Suprapubic skin (tissue), 4 donors: ENCODE measurements at regions not wholly inside any gene's neighbourhood (a gene's known extent, or its start where the extent isn't known, plus 50 kb on each side); places are given as distances from the start of the nearest gene placed in this dataset.

ENCODE experiments used
- CTCF ChIP-seq, 2 donors: fragments of 200-600 bp in 1 of 2; fragments of 450-650 bp in 1 of 2; sonication (generic) in 1 of 2; IDR thresholded peaks; one replicate each; pipeline ENCODE4 v1.5.1; 2016 to 2019; ENCODE audit warnings: antibody characterized with exemption in 2 of 2, mild to moderate bottlenecking in 1 of 2, moderate library complexity in 1 of 2
- EP300 ChIP-seq: sonication (generic); formaldehyde crosslinking; IDR thresholded peaks from one replicate; pipeline ENCODE4 v1.6.1; 2017; ENCODE audit warnings: antibody characterized with exemption
- POLR2A ChIP-seq, 2 donors: fragments of 450-650 bp; IDR thresholded peaks; one replicate each; pipeline ENCODE4 v1.6.1; 2017; ENCODE audit warnings: antibody characterized with exemption in 2 of 2, mild to moderate bottlenecking in 2 of 2, moderate library complexity in 2 of 2
- POLR2AphosphoS5 ChIP-seq, 3 donors: sonication (generic); formaldehyde crosslinking; IDR thresholded peaks; one replicate each; pipeline ENCODE4 v1.6.1; 2017; ENCODE audit warnings: antibody characterized with exemption in 3 of 3

- TF ChIP-seq EP300 (no peak), POLR2AphosphoS5 (IDR thresholded peaks at IDR 0.05) (no peak), CTCF (IDR thresholded peaks at IDR 0.05) (no peak), POLR2A (IDR thresholded peaks at IDR 0.05) (no peak)
Measured at GRCh38 chr21:9738527-9738926, 782.9 kb upstream of the TPTE start.
